Mesothelial cell of epicardium (in vitro differentiated cells): ENCODE measurements at regions not wholly inside any gene's neighbourhood (a gene's known extent, or its start where the extent isn't known, plus 50 kb on each side); places are given as distances from the start of the nearest gene placed in this dataset.

Experiments used
- DNase-seq, 2 experiments: peaks; one replicate each; pipeline ENCODE4 v3.0.0; 2021; ENCODE audit warnings: low spot score in 2 of 2; ENCODE audit not compliant: unreplicated experiment in 2 of 2
- H3K27ac Mint-ChIP-seq: 2 replicates; pipeline ENCODE4 v1.8.0; 2021; ENCODE audit warnings: mixed read lengths
- H3K27me3 Mint-ChIP-seq: 2 replicates; pipeline ENCODE4 v1.8.0; 2021; ENCODE audit warnings: low read depth, mixed read lengths
- H3K36me3 Mint-ChIP-seq: 2 replicates; pipeline ENCODE4 v1.8.0; 2021; ENCODE audit warnings: mixed read lengths
- H3K4me1 Mint-ChIP-seq: 2 replicates; pipeline ENCODE4 v1.8.0; 2021; ENCODE audit warnings: mixed read lengths
- H3K4me3 Mint-ChIP-seq: 2 replicates; pipeline ENCODE4 v1.8.0; 2021; ENCODE audit warnings: mild to moderate bottlenecking, moderate library complexity, mixed read lengths
- H3K9me3 Mint-ChIP-seq: 2 replicates; pipeline ENCODE4 v1.8.0; 2021; ENCODE audit warnings: mixed read lengths
- TF ChIP-seq, protein P1 (sequence below): fragments of 200-600 bp; sonication (generic); IDR thresholded peaks from one replicate; pipeline ENCODE4 v1.5.0; 2021; ENCODE audit warnings: antibody characterized with exemption; ENCODE audit not compliant: unreplicated experiment

DNA sequence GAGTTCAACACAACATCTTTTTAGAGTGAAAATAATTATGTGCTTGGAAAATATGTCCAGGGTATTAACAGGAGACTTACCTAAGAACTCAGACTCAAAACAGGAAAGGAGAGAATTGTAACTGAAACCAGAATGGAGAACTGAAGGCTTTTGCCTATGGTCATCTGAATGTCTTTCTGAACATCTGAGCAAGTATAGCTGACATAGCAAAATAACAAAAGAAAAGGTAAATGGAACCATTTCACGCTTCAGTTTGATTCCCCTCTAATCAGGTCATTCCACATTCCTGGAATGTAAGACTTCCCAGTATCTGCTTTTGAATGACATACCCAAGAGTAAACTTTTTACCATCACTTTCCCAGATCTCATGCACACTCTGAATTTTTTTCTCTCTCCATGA, 500.4 kb upstream of the HS3ST1 start:
- H3K9me3 Mint-ChIP-seq, result no peaks in the 10 kb centered on the region

DNA sequence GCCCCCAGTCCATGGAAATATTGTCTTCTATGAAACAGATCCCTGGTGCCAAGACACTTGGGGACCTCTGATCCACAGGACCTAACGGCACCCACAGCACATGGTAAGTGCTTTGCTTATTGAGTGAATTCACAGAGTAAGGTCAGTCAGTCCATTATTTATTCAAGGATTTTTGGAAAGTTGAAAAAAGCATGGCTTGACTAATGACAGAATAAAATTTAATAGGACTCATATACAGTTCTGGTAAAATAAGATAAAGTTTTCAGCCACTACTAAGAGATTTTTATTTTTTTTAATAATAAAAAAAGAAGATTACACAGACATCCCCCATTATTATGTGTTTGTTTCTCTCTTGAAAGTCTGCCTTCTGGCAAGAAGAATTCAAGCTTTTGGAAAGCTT, 490.6 kb upstream of the HS3ST1 start:
- Mint-ChIP-seq H3K4me3 (no peak overlapping the region), H3K27me3 (no peaks in the 10 kb centered on the region), H3K36me3 (no peaks in the 10 kb centered on the region), H3K4me1 (no peaks in the 10 kb centered on the region), H3K9me3 (peaks cover 18% of the 10 kb centered on the region), H3K27ac (no peak overlapping the region)
- TF ChIP-seq, protein P1, sequence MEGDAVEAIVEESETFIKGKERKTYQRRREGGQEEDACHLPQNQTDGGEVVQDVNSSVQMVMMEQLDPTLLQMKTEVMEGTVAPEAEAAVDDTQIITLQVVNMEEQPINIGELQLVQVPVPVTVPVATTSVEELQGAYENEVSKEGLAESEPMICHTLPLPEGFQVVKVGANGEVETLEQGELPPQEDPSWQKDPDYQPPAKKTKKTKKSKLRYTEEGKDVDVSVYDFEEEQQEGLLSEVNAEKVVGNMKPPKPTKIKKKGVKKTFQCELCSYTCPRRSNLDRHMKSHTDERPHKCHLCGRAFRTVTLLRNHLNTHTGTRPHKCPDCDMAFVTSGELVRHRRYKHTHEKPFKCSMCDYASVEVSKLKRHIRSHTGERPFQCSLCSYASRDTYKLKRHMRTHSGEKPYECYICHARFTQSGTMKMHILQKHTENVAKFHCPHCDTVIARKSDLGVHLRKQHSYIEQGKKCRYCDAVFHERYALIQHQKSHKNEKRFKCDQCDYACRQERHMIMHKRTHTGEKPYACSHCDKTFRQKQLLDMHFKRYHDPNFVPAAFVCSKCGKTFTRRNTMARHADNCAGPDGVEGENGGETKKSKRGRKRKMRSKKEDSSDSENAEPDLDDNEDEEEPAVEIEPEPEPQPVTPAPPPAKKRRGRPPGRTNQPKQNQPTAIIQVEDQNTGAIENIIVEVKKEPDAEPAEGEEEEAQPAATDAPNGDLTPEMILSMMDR, result no peak
- DNase-seq, result no peak

More for the DNA sequence above, 500.4 kb upstream of the HS3ST1 start:
- no peak overlapping the region for H3K27ac Mint-ChIP-seq
- H3K4me3 Mint-ChIP-seq, result no peak overlapping the region
- DNase-seq, result no peak
- H3K36me3 Mint-ChIP-seq, result no peaks in the 10 kb centered on the region
- TF ChIP-seq, protein P1, result no peak
- peaks cover 1% of the 10 kb centered on the region for H3K27me3 Mint-ChIP-seq
- H3K4me1 Mint-ChIP-seq, result no peaks in the 10 kb centered on the region

DNA sequence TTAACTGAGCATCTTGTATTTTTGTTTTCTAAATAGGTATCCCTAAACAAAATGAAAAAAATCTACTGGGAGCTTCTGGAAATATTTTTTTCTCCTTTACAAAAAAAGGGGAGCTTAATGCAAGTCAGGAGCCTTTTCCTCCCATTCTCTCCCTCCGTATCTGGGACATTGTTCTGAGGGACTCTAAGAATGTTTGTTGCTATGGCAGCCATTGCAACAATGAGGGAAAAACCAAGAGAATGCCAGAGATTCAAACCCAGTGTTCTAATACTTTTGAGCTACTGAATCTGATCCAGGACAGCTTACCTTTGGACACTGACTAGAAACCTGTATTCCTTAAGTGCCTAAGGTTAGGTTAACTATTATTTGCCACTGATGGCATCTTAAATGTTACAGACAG, 485.7 kb upstream of the HS3ST1 start:
- no peak overlapping the region for H3K4me3 Mint-ChIP-seq
- TF ChIP-seq, protein P1, result no peak
- no peaks in the 10 kb centered on the region for H3K27me3 Mint-ChIP-seq
- H3K9me3 Mint-ChIP-seq, result peaks cover 11% of the 10 kb centered on the region
- H3K27ac Mint-ChIP-seq, result no peak overlapping the region
- H3K4me1 Mint-ChIP-seq, result peaks cover 2% of the 10 kb centered on the region
- no peaks in the 10 kb centered on the region for H3K36me3 Mint-ChIP-seq
- DNase-seq, result no peak

DNA sequence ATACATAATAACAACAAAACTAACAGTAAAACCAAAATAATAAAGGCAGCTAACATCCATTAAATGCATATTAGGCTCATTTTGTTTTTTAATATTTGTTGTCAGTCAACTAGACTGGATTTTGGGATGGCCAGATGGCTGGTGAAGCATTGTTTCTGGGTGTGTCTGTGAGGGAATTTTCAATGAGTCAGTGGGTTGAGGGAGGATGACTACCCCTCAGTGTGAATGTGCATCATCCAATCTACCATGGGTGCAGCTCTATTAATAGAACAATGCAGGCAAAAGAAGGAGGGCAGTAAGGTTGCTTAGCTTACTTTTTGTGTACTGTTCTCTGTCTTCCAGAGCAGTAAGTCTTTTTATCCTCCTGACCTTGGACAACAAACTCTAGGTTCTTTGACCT, 484.2 kb upstream of the HS3ST1 start:
- H3K4me3 Mint-ChIP-seq, result no peak overlapping the region
- H3K27me3 Mint-ChIP-seq, result no peaks in the 10 kb centered on the region
- H3K9me3 Mint-ChIP-seq, result peaks cover 8% of the 10 kb centered on the region
- peaks cover 7% of the 10 kb centered on the region for H3K4me1 Mint-ChIP-seq
- TF ChIP-seq, protein P1, result no peak
- no peak for DNase-seq
- H3K36me3 Mint-ChIP-seq, result no peaks in the 10 kb centered on the region
- H3K27ac Mint-ChIP-seq, result no peak overlapping the region

DNA sequence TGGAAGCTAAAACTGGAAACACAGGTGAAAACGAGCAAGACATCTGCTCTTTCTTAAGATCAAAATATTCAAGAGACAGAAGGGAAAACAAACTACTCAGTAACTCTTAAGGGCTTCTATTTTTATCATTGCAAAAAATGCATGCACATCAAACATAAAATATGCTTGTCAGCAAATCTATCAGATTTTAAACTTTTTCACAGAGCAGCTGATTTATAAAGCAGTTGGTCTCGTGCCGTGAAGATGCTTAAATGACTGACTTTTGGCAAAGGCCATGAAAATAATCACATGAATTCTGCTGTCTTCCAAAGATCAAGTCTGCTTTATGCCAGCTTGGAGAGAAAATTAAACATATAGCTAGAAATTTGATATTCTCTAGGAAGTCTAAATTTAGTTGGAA, 482.1 kb upstream of the HS3ST1 start:
- Mint-ChIP-seq H3K4me1 (peaks cover 7% of the 10 kb centered on the region), H3K27ac (no peak overlapping the region), H3K4me3 (no peak overlapping the region), H3K9me3 (no peaks in the 10 kb centered on the region), H3K27me3 (no peaks in the 10 kb centered on the region), H3K36me3 (no peaks in the 10 kb centered on the region)
- no peak for DNase-seq
- TF ChIP-seq, protein P1, result no peak

DNA sequence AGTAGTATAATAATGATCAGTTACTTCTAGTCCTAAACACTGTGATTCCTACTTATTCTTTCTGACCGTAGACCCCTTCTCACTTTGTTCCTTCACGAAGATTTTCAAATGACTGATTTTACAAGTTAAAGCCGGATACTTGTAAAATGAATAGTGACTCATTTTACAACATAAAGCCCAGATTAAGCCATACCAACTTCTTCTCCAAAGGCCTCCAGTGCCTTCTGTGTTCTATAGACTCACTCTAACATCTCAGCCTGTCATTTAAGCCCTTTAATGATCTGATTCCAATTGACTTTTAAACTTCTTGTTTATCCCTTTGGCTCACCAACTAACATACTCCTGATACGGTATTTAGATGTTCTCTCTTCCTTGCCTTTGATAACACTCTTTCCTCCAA, 480.0 kb upstream of the HS3ST1 start:
- no peaks in the 10 kb centered on the region for H3K9me3 Mint-ChIP-seq
- no peak overlapping the region for H3K27ac Mint-ChIP-seq
- TF ChIP-seq, protein P1, result no peak
- H3K36me3 Mint-ChIP-seq, result no peaks in the 10 kb centered on the region
- no peaks in the 10 kb centered on the region for H3K27me3 Mint-ChIP-seq
- H3K4me1 Mint-ChIP-seq, result peaks cover 12% of the 10 kb centered on the region
- no peak for DNase-seq
- H3K4me3 Mint-ChIP-seq, result no peak overlapping the region
